ENCODE measurements at regions not wholly inside any gene's neighbourhood (a gene's known extent, or its start where the extent isn't known, plus 50 kb on each side); places are given as distances from the start of the nearest gene placed in this dataset.

DNA sequence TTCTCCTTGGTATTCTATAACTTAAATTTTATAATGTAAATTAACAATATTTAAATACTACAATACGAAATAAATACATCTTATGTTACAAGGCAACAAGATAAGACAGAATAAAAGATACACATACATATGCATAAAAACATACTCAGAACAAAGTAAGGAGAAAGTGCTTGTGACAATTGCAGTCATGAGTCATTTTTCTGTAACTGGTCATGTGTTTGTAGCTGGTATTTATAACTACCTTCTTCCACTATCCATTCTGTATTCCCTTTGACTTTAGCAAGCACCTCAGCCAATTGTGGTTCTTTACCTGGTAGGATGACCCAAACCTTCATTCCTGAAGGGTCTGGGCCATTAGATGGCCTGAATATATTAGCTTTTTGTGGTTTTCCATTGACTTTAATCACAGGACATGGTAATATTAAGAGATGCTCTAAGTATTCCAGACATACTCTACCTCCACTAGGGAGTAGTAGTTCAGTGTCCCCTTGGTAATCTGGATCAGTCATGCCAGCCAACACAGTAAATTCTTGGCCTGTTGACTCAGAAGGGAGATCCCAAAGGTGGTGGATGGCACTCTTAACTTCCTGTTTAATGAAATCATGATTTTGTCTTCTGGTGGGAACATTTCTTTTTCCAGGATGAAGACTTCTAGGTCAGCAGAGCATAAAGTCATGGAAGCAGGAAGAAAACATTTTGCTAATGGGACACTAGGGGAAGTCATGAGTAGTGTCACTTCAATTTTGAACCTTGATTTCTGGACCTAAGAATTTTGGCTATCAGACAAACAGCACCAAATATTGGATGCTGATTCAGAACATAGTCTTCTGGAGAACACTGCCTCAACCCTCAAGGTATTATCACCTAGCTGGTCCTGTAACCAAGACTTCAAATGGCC is 733.7 kb upstream of the IGFBP3 start:
- DNase-seq = no peak

DNA sequence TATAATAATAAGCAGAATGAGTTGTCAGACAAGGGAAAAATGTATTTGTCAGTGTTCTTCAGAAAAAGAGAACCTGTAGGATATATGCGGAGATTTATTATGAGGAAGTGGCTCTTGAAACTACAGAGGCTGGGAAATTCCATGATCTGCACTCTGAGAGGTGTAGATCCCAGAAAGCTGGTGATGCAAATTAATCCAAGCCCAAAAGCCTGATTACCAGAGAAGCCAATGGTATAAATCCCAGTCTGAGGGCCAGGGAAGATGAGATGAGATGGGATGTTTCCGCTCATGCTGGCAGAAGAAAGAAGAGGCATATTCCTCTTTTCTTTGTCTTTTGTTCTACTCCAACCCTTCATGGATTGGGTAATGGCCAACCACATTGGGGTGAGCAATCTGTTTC is 732.8 kb upstream of the IGFBP3 start:
- no peak for DNase-seq

DNA sequence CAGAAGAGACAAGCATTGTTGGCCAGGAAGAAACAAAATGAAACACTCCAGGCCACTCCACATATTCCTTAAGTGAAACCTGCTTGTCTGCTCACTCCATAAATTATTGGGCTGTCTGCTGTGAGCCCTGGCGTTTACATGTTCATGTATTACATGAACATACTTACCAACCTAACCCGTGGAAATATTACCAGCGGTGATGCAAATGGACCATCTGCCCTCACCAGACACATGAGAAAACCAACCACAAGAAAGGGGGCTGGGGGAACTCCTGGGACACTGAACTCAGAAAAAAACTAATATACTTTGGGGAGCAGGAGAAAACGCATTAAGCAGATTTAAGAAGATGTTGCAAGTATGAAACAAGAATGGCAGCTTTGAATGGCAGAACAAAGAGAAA is 731.2 kb upstream of the IGFBP3 start:
- DNase-seq = no peak

DNA sequence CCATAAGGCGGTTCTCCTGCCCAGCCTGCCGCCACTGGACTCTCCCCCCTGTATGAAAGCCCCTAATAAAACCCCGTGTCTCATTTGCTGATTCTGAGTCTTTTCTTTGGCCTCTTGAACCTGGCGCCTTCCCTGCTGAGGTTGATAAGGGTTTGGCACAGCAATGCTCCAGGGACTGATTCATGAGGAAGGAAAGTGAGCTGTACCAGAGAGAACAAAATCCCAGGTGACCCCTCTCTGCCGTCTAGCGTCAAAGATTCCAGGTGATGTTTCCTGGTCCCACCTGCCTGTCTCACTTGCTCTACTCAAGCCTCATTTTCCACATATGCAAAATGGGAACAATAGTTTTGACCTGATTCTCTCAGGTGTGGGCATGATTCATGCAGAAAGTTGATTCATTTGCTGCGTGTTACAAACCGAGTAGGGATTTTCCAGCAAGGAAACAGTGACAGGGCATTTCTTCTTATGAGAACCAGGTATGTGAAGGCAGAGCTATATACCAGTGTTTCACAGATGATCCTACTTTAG is 730.6 kb upstream of the IGFBP3 start:
- DNase-seq = no peak

DNA sequence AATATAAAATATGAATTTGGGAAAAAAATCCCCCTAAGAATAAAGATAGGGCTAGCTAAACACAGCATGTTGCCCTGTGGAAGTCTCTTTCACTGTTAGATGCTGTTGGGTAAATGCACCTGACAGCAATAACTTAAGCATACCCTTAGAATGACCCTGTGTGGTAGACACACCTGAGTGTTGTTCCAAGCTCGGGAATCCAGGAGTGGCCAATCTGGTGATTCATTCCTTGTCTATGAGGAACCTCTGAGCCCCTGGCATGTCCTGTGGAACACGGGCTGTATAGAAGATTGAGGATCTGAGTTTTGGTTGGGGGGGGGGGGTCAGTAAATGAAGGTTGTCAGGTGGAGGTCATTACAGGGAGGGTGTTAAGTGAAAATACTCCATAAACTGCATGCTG is 730.0 kb upstream of the IGFBP3 start:
- no peak for DNase-seq

DNA sequence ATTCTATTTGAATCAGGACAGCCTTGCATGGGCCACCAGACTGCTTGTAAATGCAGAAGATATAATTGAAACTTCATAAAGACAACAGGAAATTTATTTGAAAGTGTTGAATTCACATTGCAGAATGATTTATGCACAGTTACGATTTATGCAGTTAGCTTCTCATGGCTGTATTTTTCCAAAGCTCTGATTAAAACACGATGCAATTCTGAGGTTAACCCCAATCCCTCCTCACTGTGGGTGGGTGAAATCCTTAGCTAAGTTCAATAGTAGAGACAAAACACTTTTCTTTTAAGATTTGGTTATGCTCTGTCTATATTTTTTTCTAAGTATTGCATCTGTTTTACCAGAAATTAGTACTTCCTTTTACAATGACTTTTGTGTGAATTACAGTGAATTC is 728.8 kb upstream of the IGFBP3 start:
- DNase-seq = no peak

DNA sequence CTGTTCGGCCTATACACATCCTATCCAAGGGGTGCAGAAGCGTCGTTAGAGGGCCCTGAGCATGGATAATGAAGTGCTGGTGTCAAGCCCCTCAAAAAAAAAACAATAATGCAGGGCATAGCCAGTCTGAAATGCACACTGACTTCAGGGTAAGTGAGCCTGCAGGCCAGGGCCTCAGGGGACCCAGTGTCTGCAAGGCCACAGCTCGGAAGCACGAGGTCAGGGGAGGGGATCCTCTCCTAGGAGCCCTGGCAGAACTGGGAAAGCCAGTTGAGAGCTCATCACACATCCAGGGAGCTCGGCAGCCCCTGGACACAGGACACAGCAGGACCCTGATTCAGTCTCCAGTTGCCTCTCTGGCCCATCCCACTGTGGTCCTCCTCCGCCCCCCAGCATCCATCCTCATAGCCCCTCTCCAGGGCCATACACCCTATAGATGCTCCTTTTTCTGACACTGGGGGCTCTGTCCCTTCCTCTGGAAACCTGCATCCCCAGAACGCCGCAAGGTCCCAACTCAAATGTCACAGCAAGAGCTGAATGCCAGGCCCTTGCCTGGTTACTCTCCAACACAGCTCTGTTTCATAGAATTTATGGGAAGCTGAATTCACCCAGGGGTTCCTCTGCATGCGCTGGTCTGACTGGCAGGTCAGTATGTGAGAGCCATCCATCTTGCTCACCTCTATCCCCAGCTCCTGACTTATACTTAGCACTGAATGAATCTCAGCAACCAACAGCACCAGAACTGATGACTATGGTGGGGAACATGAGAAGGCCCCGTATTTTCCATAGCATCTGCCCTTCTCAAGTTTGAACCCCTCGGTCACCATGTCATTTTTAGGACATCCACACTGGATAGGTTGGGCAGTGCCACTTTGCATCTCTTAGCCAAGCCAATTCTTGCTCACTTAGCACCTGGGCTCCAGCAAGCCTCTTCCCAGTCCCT is 717.0 kb upstream of the IGFBP3 start:
- no peak for DNase-seq

DNA sequence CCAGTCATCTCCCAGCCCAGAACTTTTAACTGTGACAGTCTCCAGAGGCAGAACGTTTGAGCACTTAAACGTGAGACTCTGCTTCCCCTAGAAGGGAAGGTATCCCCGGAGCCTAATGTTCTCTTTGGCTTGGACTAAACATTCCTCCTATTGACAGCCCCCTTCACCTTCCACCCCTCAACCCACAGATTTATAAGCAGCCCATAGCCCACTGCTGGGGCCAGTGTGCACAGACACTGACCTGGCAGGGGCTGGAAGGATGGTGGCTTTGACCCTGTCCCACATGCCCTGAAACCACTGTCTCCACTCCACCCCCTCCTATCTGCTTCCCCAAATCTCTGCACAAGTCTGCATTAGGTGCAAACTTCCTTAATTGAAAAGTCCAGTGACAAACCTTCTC is 715.0 kb upstream of the IGFBP3 start:
- no peak for DNase-seq

DNA sequence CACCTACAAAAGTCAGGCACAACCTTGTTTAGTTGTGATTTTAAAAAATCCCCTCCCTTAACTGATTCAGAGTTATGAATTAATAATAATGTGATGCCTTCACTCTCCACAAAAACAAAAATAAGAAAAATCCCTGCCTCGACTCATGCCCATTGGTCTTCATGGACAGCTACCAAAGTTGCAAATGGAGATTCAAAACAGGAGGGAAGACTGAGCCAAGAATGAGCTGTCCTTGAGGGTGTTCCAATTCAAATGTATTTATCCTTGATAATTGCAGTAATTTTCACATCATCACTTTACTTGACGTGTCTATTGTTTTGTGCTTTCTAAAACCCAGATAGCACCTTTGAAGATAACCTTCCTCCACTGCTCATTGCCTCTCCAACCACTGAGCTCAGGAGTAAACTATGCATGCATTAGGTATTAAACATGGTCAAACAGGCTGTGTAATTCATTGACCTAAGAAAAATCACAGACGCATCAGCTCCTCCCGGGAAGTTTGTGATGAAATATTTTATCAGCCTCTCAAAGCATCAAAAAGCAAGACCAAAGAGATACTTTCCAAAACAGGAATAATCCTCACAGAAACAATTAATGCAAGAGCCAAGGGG is 712.7 kb upstream of the IGFBP3 start:
- DNase-seq = no peak

DNA sequence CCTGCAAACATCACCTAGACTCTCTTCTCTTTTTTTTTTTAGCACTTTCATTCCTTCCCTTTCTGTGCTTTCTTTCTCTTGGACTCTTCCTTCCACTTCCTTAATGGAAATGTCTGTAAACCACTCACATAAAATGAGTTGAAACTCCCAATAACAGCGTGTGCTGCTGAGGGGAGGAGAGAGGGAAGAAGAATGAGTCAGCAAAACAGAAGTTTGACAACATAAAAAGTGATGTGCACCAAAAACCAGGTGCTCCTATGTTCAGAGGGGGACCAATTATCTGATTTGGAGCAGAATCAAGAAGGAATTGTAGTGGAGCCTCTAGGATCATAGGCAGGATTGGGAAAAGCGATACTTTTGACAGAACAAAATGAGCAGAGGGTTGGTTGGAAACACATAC is 712.1 kb upstream of the IGFBP3 start:
- DNase-seq = no peak

DNA sequence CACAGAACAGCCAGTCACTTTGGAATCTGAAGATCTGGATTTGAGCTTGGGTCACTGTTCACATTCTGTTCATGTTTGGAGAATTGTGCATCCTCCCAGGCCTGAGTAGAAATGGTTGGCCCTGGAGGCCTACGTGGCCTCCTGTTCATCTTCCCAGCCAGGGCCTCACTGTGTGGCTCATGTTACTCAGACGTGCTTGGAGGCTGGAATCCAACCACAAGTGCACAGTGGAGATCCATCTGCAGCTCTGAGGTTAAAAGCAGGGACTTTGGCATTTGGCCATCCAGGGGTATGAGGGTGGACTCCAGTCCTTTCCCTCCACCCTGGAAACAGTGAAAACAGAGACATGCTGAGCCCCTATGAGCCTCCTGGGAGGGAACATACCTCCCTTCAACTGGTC is 709.0 kb upstream of the IGFBP3 start:
- no peak for DNase-seq

DNA sequence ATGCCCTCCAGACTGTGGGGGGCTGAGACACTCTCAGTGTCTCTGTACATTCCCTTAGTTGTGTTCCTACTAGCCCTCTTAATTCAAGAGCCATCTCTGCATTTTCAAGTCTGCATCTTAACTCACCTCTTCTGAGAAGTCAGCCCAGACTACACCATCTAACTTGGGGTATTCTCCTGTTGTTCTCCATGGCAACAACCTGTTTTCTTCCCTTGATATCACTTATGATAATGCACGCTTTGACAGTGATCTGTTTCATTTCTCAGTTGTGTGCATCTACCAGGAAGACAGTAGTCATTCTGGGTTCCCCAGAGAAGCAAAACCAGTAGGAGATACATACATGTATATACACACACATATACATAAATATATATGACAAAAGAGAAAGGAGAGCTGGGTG is 707.3 kb upstream of the IGFBP3 start:
- DNase-seq = no peak

DNA sequence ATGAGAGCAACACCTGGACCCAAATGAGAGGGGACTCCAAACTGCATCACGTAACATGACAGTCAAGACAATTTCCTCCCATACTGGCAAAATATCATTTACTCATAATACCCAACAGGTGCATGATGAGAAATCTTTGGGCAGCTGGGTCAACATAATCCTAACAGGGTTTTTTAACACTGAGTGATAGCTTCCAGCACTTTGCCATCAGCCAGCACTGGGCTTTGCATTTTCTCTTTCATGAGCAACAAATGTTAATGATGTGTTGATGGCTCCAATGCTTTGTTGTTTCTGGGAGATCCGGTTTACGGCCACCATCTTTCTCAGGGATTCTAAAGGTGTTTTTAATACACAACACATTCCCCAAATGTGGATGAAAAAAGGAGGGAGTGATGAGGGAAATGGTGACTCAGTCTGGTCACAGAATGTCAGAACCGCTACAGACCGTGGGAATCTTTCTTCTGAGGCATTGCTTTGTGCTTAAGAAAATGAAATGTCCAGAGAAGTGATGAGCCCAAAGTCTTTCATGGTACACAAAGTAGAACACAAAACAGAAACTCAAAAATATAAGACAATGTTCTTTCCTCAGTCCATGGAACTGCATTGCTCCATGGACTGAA is 705.7 kb upstream of the IGFBP3 start:
- DNase-seq = no peak

DNA sequence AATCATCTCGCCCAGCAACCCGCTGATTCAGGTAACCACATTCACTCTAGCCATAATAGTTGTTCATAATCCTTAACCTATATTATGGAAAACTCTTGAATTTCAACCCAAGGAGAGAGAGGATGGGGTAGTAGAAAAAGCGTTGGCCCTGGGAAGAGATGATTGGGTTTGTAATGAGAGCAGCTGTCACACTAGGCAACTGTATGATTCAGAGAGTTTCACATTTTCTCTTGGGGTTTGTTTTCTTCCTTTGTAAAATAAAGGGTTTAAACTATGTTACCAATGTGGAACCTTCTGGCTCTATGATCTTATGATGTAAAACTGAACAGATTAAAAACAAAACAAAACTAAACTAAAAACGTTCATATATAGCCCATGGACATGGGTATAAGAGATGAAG is 705.2 kb upstream of the IGFBP3 start:
- no peak for DNase-seq

DNA sequence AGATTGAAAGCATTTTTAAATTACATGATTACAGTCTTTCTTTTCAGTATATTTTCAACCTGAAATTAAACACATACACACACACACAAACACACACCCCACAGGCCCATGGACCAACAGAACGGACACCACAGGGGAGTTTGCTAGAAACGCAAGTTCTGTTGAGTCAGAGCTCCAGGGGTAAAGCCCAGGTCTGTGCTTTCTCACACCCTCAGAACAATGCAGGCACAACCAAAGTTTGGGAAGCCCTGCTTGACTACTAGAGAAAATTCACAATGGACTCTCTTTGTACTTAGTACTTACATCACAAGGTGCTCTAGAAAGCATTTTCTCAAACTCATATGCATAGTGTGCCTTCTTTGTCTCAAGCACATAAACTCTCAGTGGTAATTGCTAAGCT is 704.0 kb upstream of the IGFBP3 start:
- DNase-seq = no peak

DNA sequence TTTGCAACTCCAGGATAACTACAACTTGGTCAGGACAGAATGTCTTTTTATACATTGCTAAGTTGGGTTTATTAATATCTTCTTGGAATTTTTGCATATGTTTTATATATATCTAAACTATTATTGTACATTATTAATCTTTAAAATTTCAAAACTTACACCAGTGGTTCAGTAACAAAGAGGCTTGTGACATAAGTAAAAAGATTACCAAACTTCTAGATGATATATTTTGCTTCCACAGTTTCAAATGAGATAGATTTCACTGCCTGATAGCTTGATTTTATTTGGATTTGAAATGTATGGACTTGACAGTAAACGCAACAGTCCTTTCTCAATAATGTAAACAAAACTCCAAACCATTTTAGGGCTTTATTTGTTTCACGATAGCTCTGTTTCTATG is 701.2 kb upstream of the IGFBP3 start:
- no peak for DNase-seq

DNA sequence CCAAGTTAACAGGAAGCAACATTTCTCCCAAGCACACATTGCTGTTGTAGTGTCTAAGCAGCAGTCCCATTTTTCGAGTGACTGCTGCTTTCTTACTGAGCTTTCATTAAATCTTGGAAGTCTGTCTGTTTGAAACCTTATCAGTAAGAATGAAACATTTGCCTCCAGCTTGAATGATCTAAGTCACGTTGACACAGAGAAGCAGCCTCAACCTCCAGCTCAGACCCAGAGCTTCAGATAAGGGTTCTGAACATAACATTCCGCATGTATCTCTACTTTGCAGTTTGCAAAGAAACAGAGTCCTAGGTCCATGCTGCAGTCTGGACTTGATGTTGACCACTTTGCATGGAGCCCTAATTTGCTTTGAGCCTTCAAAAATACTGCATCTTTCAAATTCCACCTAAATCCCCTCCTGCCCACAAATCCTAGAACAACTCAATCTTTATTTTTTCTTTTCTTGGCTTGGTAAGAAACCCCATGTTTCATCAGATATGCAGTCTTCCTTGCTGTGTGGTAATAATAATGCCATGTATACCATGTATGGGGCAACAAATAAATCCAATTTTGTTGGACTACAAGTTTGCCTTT is 698.7 kb upstream of the IGFBP3 start:
- no peak for DNase-seq

DNA sequence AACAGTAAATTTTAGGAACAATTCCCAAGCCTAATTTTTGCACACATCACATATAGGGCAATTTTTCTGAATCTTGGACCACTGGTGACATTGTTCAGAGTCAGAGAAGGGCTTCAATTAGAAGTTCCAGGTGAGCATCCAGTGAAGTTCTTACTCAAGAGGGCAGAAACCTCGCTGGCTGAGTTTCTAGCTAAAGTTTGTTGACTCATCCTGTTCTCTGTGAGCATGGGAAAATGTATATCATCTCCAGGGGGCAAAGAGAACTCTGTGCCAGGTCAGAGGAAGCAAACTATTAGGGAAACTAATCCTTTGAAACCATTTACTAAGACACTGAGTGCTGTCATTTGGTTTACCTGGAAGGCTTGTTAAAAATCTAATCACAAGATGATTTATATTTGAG is 695.6 kb upstream of the IGFBP3 start:
- DNase-seq = no peak

DNA sequence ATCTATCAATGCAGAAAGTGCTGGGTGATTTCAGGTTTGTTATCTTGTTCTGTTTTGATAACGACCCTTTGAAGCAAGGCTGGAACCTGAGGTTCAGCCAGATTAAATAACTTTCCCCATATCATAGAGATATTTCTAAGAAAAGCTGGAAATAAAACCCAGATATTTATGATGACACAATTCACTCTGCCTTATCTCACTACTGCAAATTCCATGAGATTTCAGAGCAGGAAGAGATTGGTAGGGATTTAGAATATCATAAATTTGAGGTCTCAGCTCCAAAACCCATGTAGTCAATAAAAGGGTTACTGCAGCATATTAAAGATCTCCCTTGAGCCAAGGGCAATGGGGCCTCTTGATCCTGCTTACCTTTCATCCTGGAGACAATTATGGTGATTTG is 692.5 kb upstream of the IGFBP3 start:
- no peak for DNase-seq

DNA sequence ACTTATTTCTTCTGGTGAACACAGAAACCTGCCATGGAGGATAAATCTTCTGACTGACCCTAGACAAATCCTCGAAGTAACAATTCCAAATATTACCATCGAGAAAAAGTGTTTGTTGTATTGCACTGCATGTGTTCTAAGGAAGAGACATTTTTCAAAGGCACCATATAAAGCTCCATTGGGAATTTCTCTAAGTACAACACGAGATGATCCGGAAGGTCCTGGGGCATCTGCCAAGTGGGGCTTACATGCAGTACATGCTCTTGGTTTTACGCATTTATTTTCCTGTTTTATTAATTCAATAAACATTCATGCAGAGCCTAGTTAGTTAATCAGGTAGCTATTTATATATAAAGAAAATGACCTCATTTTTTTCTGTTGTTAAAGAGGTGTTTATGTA is 692.0 kb upstream of the IGFBP3 start:
- DNase-seq = no peak

DNA sequence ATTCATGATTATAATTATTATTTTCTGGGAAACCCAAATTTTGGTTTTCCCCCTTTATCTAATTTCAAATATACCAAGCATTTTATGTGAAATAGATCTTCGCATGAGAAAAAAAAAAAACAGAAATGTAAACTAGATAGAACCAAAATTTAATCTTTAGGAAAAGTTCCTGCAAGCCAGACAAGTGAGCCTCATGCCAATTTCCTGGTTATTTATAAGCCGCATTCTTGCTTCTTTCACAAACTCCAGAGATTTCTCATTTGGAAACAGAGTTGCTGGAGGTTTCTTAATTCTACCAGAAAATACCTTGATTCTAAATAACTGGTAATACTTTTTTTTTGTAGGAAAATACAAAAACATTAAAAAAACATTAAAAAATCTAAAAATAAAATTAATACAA is 690.4 kb upstream of the IGFBP3 start:
- DNase-seq = no peak

DNA sequence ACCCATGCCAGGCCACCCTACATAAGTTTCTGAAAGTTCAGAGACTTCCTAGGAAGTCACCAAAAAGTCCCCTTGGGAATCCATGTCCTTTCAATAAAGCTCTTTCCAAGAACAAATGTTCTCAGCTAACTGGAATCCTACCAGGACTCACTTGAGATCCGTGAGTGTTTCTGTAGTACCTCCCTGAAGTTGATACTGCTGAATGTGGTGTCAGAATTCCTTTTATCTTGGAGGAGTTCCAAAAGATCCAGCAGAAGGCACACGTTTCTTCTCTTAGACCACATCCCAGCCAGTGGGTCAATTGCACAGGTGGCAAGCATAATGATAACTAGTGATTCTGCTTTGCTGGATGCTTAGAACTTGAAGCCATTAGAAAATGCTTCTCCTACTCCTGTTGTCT is 689.7 kb upstream of the IGFBP3 start:
- DNase-seq = no peak

DNA sequence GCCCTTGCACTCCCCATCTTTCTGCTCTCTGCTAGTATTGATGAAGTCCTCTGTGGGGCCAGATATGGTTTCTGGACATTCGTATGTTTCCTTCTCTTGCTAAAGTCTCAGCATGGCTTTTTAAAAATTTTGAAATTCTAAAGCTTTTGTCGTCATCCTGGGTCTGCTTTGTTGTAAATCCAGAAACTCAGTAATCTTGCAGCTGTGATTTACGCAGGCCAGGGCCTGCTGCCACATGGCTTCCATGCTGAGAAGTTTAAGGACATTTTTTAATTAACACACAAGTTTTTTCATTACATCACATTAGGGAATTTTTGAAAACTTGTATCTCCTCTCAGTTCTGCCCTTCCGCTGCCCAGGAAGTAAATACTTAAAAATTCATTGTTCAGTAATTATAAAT is 686.1 kb upstream of the IGFBP3 start:
- no peak for DNase-seq

Measured in NCI-H1417 treated with DMSO at 0.1 percent for 48 hours (cell line).